Peyer's patch (tissue), 4 donors: ENCODE measurements at regions not wholly inside any gene's neighbourhood (a gene's known extent, or its start where the extent isn't known, plus 50 kb on each side); places are given as distances from the start of the nearest gene placed in this dataset.

ENCODE experiments used
- DNase-seq, 3 donors: peaks; one replicate each; pipeline ENCODE4 v3.0.0-alpha.2; 2017 to 2019
- H3K27ac ChIP-seq, 4 donors: fragments of 200-600 bp; sonication (generic); one replicate each; pipeline ENCODE4 v1.5.1; 2016 to 2019
- H3K27me3 ChIP-seq, 2 donors: fragments of 200-600 bp; sonication (generic); one replicate each; pipeline ENCODE4 v1.5.1; 2019
- H3K36me3 ChIP-seq, 3 donors: fragments of 200-600 bp; sonication (generic); one replicate each; pipeline ENCODE4 v1.5.1; 2016 to 2019
- H3K4me1 ChIP-seq, 4 donors: fragments of 200-600 bp; sonication (generic); one replicate each; pipeline ENCODE4 v1.5.1; 2016 to 2019
- H3K4me3 ChIP-seq, 4 donors: fragments of 200-600 bp; sonication (generic); 1 replicate in 3 of 4; 2 replicates in 1 of 4; pipeline ENCODE4 v1.5.1; 2016 to 2019; ENCODE audit warnings: mild to moderate bottlenecking in 1 of 4
- H3K9me3 ChIP-seq, 4 donors: fragments of 200-600 bp; sonication (generic); one replicate each; pipeline ENCODE4 v1.5.1; 2016 to 2019; ENCODE audit warnings: mild to moderate bottlenecking in 1 of 4
- POLR2A ChIP-seq, 2 donors: fragments of 450-650 bp; IDR thresholded peaks; one replicate each; pipeline ENCODE4 v1.5.1; 2017; ENCODE audit warnings: antibody characterized with exemption in 2 of 2, mild to moderate bottlenecking in 2 of 2, moderate library complexity in 2 of 2
- TF ChIP-seq, protein P1 (sequence below), 6 experiments: fragments of 450-650 bp in 4 of 6; fragments of 200-600 bp in 2 of 6; sonication (generic) in 1 of 6; IDR thresholded peaks; one replicate each; pipeline ENCODE4 v1.5.1; 2017 to 2019; ENCODE audit warnings: antibody characterized with exemption in 6 of 6, mild to moderate bottlenecking in 3 of 6, moderate library complexity in 1 of 6

DNA sequence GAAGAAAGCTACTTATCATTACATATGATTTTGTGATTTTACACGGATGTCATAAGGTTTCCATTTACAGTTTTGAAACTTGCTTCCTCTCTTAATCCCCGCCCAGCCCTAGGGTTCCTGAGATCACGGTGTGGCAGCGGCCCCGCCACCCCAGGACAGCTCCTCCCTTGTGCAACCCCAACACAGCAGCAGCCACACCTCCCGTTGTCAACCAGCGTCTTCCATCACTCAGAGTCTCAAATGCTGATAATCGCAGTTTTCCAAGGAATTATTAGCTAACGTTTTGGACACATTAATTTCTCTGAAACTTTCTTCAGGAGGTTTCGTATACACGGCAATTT, 204.8 kb downstream of the THBS2 start:
- Histone ChIP-seq H3K27me3 (no peaks in the 10 kb centered on the region), H3K4me3 (no peak overlapping the region), H3K36me3 (no peaks in the 10 kb centered on the region), H3K9me3 (no peaks in the 10 kb centered on the region), H3K27ac (no peak overlapping the region), H3K4me1 (no peaks in the 10 kb centered on the region)
- DNase-seq = no peak
- no peak for TF ChIP-seq POLR2A (IDR thresholded peaks at IDR 0.05)
- TF ChIP-seq, protein P1, sequence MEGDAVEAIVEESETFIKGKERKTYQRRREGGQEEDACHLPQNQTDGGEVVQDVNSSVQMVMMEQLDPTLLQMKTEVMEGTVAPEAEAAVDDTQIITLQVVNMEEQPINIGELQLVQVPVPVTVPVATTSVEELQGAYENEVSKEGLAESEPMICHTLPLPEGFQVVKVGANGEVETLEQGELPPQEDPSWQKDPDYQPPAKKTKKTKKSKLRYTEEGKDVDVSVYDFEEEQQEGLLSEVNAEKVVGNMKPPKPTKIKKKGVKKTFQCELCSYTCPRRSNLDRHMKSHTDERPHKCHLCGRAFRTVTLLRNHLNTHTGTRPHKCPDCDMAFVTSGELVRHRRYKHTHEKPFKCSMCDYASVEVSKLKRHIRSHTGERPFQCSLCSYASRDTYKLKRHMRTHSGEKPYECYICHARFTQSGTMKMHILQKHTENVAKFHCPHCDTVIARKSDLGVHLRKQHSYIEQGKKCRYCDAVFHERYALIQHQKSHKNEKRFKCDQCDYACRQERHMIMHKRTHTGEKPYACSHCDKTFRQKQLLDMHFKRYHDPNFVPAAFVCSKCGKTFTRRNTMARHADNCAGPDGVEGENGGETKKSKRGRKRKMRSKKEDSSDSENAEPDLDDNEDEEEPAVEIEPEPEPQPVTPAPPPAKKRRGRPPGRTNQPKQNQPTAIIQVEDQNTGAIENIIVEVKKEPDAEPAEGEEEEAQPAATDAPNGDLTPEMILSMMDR (IDR thresholded peaks at IDR 0.05) = no peak

DNA sequence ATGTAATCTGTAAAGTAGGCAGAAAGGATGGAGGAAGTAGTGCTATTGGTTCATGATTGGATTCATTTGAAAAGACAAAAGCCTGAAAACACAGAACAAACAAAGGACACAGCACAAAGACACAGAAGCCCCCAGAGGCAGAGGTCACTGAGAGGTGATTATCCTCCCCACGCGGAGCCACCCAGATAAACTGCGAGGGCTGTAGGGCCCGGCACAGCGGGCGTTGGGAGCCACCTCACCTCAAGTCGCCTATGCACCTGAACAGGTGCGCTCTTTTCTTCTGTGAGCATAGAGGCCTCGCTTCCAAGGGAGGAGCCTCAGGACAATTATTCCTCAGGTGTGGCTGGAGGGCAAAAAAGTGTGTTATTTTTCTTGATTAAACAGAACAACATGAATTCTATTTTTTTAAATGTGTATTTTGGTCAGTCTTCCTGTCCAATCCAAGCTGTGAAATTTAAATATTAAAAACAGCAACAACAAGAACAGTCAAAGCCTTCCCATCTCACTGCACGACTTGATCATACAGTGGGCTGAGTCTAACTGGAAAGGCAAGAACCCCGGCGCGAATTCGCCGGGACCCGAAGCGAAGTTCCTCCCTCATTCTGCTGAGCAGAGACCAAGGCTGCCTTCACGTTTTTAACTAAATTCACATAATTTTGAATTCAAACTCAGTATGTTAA, 205.3 kb downstream of the THBS2 start:
- no peak overlapping the region for H3K4me3 ChIP-seq

DNA sequence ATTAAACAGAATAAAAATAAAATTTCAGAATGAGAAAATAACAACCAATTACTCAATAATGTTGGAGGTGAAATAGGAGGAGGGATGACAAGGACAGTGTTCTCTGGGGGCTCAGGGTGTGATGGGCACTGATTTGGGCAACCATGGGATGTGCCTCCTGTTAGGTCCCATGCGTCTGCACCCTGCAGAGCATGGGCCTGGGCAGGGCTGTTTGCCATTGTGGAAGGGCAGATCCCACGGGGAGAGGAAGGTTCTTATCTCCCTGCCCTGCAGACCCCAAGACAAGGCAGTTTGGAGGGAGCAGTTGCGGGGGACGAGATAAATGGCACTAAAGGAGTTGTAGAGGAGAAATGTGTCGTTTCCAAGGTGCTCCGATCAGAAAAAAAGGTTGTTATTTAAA, 206.3 kb downstream of the THBS2 start:
- TF ChIP-seq, protein P1 (IDR thresholded peaks at IDR 0.05) = no peak
- TF ChIP-seq POLR2A (IDR thresholded peaks at IDR 0.05) = no peak
- Histone ChIP-seq H3K4me1 (no peaks in the 10 kb centered on the region), H3K4me3 (no peak overlapping the region), H3K27me3 (no peaks in the 10 kb centered on the region), H3K36me3 (no peaks in the 10 kb centered on the region), H3K27ac (no peak overlapping the region), H3K9me3 (no peaks in the 10 kb centered on the region)
- no peak for DNase-seq

More for the DNA sequence above, 205.3 kb downstream of the THBS2 start:
- Histone ChIP-seq H3K27me3 (no peaks in the 10 kb centered on the region), H3K9me3 (no peaks in the 10 kb centered on the region), H3K27ac (no peak overlapping the region), H3K36me3 (no peaks in the 10 kb centered on the region), H3K4me1 (no peaks in the 10 kb centered on the region)
- TF ChIP-seq, protein P1 (IDR thresholded peaks at IDR 0.05) = no peak
- TF ChIP-seq POLR2A (IDR thresholded peaks at IDR 0.05) = no peak
- no peak for DNase-seq

DNA sequence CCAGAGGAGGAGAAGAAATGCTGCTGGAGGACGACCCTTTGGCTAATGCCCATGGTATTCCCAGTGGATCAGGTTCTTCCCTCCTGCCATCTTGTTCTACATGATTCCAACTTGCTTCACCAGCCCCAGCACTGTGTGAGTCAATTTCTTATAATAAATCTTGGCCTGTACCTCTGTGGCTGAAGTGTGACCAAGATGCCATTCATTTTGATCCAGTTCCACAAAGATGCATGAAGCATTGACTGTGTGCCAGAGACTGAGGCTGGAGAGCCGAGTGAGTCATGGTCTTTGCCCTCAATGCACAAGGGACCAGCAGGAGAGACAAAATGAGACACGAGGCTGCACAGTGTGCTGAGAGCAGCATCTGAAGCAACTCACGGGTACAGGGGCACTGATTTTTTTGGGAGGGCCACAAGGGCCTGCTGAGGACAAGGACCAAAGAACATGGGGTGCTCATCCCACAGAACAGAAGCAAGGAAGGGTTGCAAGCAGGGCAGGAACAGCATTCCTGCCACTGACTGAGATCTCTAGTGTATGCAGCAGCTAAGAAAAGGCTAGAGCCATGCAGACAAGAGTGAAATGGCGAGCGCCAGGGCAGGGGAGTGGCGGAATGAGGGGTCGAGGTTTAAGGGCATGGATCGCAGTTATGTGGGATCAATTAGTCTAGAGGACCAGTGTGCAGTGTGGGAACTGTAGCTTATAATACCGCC, 207.0 kb downstream of the THBS2 start:
- Histone ChIP-seq H3K27me3 (no peaks in the 10 kb centered on the region), H3K4me1 (no peaks in the 10 kb centered on the region), H3K4me3 (no peak overlapping the region), H3K36me3 (no peaks in the 10 kb centered on the region), H3K9me3 (no peaks in the 10 kb centered on the region), H3K27ac (no peak overlapping the region)
- DNase-seq = no peak
- TF ChIP-seq, protein P1 (IDR thresholded peaks at IDR 0.05) = no peak
- no peak for TF ChIP-seq POLR2A (IDR thresholded peaks at IDR 0.05)

DNA sequence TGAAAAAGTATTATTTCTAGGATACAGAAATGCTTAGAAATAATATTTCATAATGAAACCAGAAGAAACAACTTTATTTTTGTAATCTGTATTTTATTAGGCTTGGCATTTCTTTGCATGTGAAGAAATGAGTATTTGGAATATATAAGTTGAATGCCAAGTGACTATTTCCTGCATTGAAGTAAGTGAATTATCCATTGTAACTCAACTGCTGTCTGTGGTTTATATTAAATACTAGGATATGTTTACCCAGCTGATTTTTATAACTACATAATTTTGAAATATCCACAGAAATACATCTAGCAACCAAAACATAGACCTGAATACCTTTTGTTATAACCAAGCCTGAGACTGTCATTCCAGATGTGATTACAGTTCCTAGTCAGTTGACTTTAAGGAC, 207.6 kb downstream of the THBS2 start:
- Histone ChIP-seq H3K27ac (no peak overlapping the region), H3K4me1 (no peaks in the 10 kb centered on the region), H3K4me3 (no peak overlapping the region), H3K36me3 (no peaks in the 10 kb centered on the region), H3K27me3 (no peaks in the 10 kb centered on the region), H3K9me3 (no peaks in the 10 kb centered on the region)
- TF ChIP-seq POLR2A (IDR thresholded peaks at IDR 0.05) = no peak
- TF ChIP-seq, protein P1 (IDR thresholded peaks at IDR 0.05) = no peak
- no peak for DNase-seq
